22Rv1 (cell line): ENCODE measurements at regions not wholly inside any gene's neighbourhood (a gene's known extent, or its start where the extent isn't known, plus 50 kb on each side); places are given as distances from the start of the nearest gene placed in this dataset.

ENCODE experiments used
- CTCF ChIP-seq: fragments of 450-650 bp; IDR thresholded peaks from 2 replicates; pipeline ENCODE4 v1.5.1; 2017; ENCODE audit warnings: mild to moderate bottlenecking
- ZFX ChIP-seq: fragments of 450-650 bp; IDR thresholded peaks from 2 replicates; pipeline ENCODE4 v1.6.1; 2017; ENCODE audit warnings: antibody characterized with exemption, borderline replicate concordance

DNA sequence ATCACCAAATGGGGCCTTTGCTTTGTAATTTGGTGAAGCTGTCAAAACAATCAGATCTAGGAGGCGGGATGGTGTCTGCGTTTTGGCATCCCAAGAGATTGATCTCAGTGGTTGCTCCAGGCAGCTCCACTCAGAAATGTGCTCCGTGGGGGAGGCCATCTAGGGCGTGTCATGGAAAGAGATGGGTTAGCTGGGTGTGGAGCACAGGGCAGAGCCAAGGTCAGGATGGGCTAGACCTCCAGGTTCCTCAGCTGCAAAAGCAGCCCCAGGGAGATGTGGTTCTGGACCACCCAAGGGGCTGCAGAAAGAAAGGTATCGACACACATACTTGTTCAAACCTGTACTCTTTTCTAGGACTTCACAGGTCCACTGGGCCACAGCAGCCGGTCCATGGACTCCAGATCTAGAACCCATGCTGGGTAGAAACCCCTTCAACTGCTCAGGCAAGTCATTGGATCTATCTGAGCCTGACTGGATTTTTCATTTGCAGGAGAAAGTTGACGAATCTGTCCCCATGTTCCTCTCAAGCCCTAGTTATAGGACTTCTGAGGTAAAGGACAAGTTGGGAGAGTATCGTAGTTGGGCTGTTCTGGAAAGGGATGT lies 270.2 kb upstream of the RPL38 start:
- TF ChIP-seq CTCF: no peak
- TF ChIP-seq ZFX: no peak
